ENCODE measurements at regions not wholly inside any gene's neighbourhood (a gene's known extent, or its start where the extent isn't known, plus 50 kb on each side); places are given as distances from the start of the nearest gene placed in this dataset.

DNA sequence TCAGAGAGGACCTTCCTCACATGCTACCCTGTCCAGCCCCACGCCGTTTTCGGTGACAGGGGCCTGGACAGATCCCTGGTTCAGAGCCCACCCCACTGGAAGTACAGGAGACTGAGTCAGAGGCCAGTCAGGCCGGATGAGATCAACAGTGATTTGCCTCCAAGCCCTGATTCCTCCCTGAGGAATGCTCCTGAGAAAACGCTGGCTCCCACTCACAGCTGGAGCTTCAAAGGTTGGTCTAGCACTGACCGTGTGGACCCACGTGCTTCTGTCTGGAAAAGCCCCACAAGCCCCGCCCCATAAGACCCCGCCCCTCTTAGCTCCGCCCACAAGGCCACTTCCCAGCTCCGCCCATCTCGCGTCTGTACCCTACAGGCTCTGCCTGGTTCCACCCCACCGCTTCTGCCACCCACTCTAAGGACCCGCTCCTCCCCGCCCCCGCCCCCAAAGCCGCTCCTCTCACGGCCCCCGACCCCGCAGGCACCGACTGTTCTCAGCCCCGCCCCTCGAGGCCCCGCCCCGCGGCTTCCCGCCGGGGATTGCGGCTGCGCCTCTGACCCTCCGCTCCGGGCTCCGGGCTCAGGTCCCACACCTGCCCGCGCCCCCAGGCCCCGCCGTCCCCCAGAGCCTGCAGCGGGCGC, 64.9 kb upstream of the BHLHE23 start:
- TF ChIP-seq, protein P1, sequence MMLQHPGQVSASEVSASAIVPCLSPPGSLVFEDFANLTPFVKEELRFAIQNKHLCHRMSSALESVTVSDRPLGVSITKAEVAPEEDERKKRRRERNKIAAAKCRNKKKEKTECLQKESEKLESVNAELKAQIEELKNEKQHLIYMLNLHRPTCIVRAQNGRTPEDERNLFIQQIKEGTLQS (IDR thresholded peaks at IDR 0.05) = no peak
- TF ChIP-seq, protein P2, sequence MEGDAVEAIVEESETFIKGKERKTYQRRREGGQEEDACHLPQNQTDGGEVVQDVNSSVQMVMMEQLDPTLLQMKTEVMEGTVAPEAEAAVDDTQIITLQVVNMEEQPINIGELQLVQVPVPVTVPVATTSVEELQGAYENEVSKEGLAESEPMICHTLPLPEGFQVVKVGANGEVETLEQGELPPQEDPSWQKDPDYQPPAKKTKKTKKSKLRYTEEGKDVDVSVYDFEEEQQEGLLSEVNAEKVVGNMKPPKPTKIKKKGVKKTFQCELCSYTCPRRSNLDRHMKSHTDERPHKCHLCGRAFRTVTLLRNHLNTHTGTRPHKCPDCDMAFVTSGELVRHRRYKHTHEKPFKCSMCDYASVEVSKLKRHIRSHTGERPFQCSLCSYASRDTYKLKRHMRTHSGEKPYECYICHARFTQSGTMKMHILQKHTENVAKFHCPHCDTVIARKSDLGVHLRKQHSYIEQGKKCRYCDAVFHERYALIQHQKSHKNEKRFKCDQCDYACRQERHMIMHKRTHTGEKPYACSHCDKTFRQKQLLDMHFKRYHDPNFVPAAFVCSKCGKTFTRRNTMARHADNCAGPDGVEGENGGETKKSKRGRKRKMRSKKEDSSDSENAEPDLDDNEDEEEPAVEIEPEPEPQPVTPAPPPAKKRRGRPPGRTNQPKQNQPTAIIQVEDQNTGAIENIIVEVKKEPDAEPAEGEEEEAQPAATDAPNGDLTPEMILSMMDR (IDR thresholded peaks at IDR 0.05; ENCODE audit: low read depth, low read length, missing input control) = no peak
- no peak for TF ChIP-seq JUND (IDR thresholded peaks at IDR 0.05)
- TF ChIP-seq TAF1 (conservative IDR thresholded peaks at IDR 0.05) = no peak
- no peak for TF ChIP-seq MAX (IDR thresholded peaks at IDR 0.05)
- TF ChIP-seq RAD21 (IDR thresholded peaks at IDR 0.05) = no peak
- no peak for TF ChIP-seq ZBTB33 (IDR thresholded peaks at IDR 0.05)
- TF ChIP-seq EGR1 (IDR thresholded peaks at IDR 0.05; ENCODE audit: low read depth in 2 of 2) = no peak
- no peak for TF ChIP-seq SP1 (IDR thresholded peaks at IDR 0.05)
- no peak for TF ChIP-seq GABPA (IDR thresholded peaks at IDR 0.05 in 1 of 2, conservative IDR thresholded peaks at IDR 0.05 in 1 of 2)
- no peak for TF ChIP-seq YY1 (IDR thresholded peaks at IDR 0.05)
- no peak for TF ChIP-seq NR2F2 (IDR thresholded peaks at IDR 0.05)
- no peak for TF ChIP-seq FOXA1 (IDR thresholded peaks at IDR 0.05)
- no peak for TF ChIP-seq REST (IDR thresholded peaks at IDR 0.05)
